ENCODE measurements at regions not wholly inside any gene's neighbourhood (a gene's known extent, or its start where the extent isn't known, plus 50 kb on each side); places are given as distances from the start of the nearest gene placed in this dataset. TPM values are rescaled to one million over a fixed set of nuclear protein-coding genes. Genes with fewer than 3 reads are reported as not detected.

Small RNA genes in the stretch of these regions (microRNA-seq; reads per million reads assigned to microRNA genes)
- not detected for gene MIR4719 (ENCODE audit: borderline microRNAs expressed)
